Activated CD4-positive, alpha-beta T cell treated with anti-CD3 and anti-CD28 coated beads, Interleukin-2, Interleukin-6, amounts not matched to agents 100 ng/mL and 50 ng/mL, durations not matched to agents 16 hours and 8 hours (primary cell): ENCODE measurements at regions not wholly inside any gene's neighbourhood (a gene's known extent, or its start where the extent isn't known, plus 50 kb on each side); places are given as distances from the start of the nearest gene placed in this dataset.

ENCODE experiments used
- DNase-seq: peaks from one replicate; pipeline ENCODE4 v3.0.0-alpha.2; 2020

GRCh38 chr20:56178219-56178618 is 70.3 kb upstream of the MC3R start:
- DNase-seq: no peak

- DNase-seq: no peak
These were observed 69.5 kb upstream of the MC3R start for GRCh38 chr20:56179051-56179450.

GRCh38 chr20:56181583-56181982 is 66.9 kb upstream of the MC3R start:
- no peak for DNase-seq

DNA sequence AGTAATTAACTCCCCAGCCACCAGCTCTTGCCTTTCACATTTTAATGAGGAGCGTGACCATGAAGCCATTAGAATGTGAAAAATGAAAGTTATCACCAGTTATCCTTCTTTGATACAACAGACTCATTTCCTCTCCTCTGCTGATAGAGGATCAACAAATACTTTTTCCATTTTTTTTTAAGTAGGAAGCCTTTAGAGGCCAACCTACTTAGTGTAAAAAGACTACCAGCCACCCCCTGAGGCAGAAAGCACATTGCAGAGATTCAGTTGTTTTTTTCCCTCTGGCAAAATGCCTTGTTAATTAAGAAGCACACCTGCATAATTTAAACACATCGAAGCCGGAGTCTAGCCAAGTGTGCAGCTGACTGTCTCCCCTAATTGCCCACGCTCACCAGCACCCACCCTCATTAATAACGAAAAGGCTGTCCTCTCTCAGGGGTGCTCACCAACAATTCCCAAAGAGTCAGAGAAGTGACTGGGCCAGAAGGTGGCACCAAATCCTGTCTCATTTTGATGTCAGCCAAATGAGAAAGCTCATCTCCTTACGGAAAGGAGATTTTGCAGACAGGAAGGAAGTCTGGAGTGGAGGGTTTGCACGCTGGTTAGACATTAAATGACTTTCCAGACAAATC is 60.9 kb upstream of the MC3R start:
- no peak for DNase-seq

DNA sequence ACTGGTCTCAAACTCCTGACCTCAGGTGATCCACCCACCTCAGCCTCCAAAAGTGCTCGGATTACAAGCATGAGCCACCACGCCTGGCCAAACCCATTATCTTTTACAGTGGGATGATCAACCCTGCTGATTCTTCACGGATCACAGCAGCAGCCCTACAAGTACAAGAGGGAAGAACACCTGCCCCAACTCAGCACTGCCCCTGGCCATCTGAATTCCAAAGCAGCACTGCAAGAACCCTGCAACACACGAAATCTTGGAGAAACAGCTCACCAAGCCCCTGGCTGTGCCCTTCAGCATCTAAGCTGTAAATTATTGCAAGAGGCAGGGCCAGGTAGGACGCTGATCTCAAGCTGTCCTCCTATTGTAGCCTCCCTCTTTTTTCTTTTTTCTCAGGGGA is 54.5 kb upstream of the MC3R start:
- no peak for DNase-seq

- no peak for DNase-seq
These were observed 52.6 kb upstream of the MC3R start for GRCh38 chr20:56195946-56196345.
